Parathyroid adenoma (tissue), 2 donors: ENCODE measurements at regions not wholly inside any gene's neighbourhood (a gene's known extent, or its start where the extent isn't known, plus 50 kb on each side); places are given as distances from the start of the nearest gene placed in this dataset.

ENCODE experiments used
- H2AFZ ChIP-seq: fragments of 300-600 bp; sonication (generic); one replicate; pipeline ENCODE4 v1.7.0; 2017; ENCODE audit warnings: antibody characterized with exemption, mild to moderate bottlenecking
- H3K27ac ChIP-seq: fragments of 300-600 bp; sonication (generic); one replicate; pipeline ENCODE4 v1.7.0; 2017
- H3K27me3 ChIP-seq: fragments of 300-600 bp; sonication (generic); one replicate; pipeline ENCODE4 v1.7.0; 2017; ENCODE audit warnings: low read length; ENCODE audit not compliant: control insufficient read depth, insufficient read depth
- H3K36me3 ChIP-seq: fragments of 300-600 bp; sonication (generic); one replicate; pipeline ENCODE4 v1.7.0; 2017; ENCODE audit warnings: low read length; ENCODE audit not compliant: control insufficient read depth, insufficient read depth
- H3K4me1 ChIP-seq: fragments of 300-600 bp; sonication (generic); one replicate; pipeline ENCODE4 v1.7.0; 2017; ENCODE audit warnings: control low read depth
- H3K4me2 ChIP-seq: fragments of 300-600 bp; sonication (generic); one replicate; pipeline ENCODE4 v1.7.0; 2017; ENCODE audit warnings: low read length
- H3K4me3 ChIP-seq: fragments of 300-600 bp; sonication (generic); one replicate; pipeline ENCODE4 v1.7.0; 2017; ENCODE audit warnings: low read depth, low read length
- H3K79me2 ChIP-seq: fragments of 300-600 bp; sonication (generic); one replicate; pipeline ENCODE4 v1.7.0; 2017; ENCODE audit warnings: control low read depth
- H3K9ac ChIP-seq: fragments of 300-600 bp; sonication (generic); one replicate; pipeline ENCODE4 v1.7.0; 2017; ENCODE audit warnings: mild to moderate bottlenecking
- H3K9me3 ChIP-seq: fragments of 300-600 bp; sonication (generic); one replicate; pipeline ENCODE4 v1.7.0; 2017; ENCODE audit warnings: low read length; ENCODE audit not compliant: control insufficient read depth
- CTCF ChIP-seq: fragments of 300-600 bp; sonication (generic); IDR thresholded peaks from one replicate; pipeline ENCODE4 v1.7.0; 2017; ENCODE audit warnings: antibody characterized with exemption, mild to moderate bottlenecking
- donor health status: primary hyperparathyroidism.

GRCh38 chr2:220562375-220563140 lies 935.1 kb downstream of the SLC4A3 start:
- Histone ChIP-seq H2AFZ (no peak overlapping the region), H3K27me3 (no peaks in the 10 kb centered on the region), H3K4me3 (no peak overlapping the region), H3K79me2 (no peaks in the 10 kb centered on the region), H3K9ac (no peak overlapping the region), H3K4me2 (no peak overlapping the region), H3K27ac (no peak overlapping the region), H3K9me3 (no peaks in the 10 kb centered on the region), H3K36me3 (no peaks in the 10 kb centered on the region), H3K4me1 (no peaks in the 10 kb centered on the region)
- TF ChIP-seq CTCF: no peak

DNA sequence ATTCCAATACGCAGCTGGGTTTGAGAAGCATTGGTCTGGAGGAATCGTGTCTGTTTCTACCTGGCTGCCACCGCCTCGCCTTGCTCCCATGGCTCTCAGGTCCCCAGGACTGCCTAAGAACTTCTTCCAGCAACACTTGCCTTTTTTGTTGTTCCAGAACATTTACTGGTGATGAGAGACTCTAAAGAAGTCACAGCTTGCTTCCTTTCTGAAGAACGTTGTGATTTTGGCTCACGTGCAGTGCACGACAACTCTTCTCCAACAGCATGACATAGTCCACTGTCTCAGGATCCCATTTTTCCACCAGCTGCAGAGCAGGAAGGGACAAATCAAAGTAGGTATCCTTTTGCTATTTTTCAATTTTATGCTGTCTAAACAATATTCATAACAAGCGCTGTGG lies 940.9 kb downstream of the SLC4A3 start:
- TF ChIP-seq CTCF: no peak
- Histone ChIP-seq H3K4me2 (no peak overlapping the region), H3K27me3 (no peaks in the 10 kb centered on the region), H3K9me3 (no peaks in the 10 kb centered on the region), H3K9ac (no peak overlapping the region), H3K4me1 (no peaks in the 10 kb centered on the region), H3K4me3 (no peak overlapping the region), H3K36me3 (no peaks in the 10 kb centered on the region), H3K79me2 (no peaks in the 10 kb centered on the region), H2AFZ (no peak overlapping the region), H3K27ac (no peak overlapping the region)

GRCh38 chr2:220569112-220569897 lies 941.9 kb downstream of the SLC4A3 start:
- no peak overlapping the region for H3K4me2 ChIP-seq
- H3K36me3 ChIP-seq: no peaks in the 10 kb centered on the region
- no peaks in the 10 kb centered on the region for H3K27me3 ChIP-seq
- H2AFZ ChIP-seq: no peak overlapping the region
- no peaks in the 10 kb centered on the region for H3K4me1 ChIP-seq
- H3K9ac ChIP-seq: no peak overlapping the region
- no peak overlapping the region for H3K27ac ChIP-seq
- no peak for TF ChIP-seq CTCF
- H3K4me3 ChIP-seq: no peak overlapping the region
- H3K9me3 ChIP-seq: no peaks in the 10 kb centered on the region
- no peaks in the 10 kb centered on the region for H3K79me2 ChIP-seq

GRCh38 chr2:220572385-220572784 lies 945.0 kb downstream of the SLC4A3 start:
- Histone ChIP-seq H3K36me3 (no peaks in the 10 kb centered on the region), H3K79me2 (no peaks in the 10 kb centered on the region), H3K9me3 (no peaks in the 10 kb centered on the region), H3K4me1 (peaks cover 4% of the 10 kb centered on the region), H3K4me2 (no peak overlapping the region), H3K27ac (no peak overlapping the region), H2AFZ (no peak overlapping the region), H3K9ac (no peak overlapping the region), H3K27me3 (no peaks in the 10 kb centered on the region), H3K4me3 (no peak overlapping the region)
- TF ChIP-seq CTCF: no peak
